GM19025 (cell line): ENCODE measurements at regions not wholly inside any gene's neighbourhood (a gene's known extent, or its start where the extent isn't known, plus 50 kb on each side); places are given as distances from the start of the nearest gene placed in this dataset.

Experiments used
- ATAC-seq: cut with Tn5 transposase; IDR thresholded peaks from one replicate; pipeline ENCODE4 v1.9.1; 2021; ENCODE audit warnings: mild to moderate bottlenecking, low read depth, moderate library complexity; ENCODE audit not compliant: unreplicated experiment

- no peak for ATAC-seq
These were observed 65.0 kb downstream of the NOL4 start for GRCh38 chr18:34159691-34160185.

- no peak for ATAC-seq
These were observed 65.6 kb downstream of the NOL4 start for GRCh38 chr18:34158881-34159690.

GRCh38 chr18:34153711-34154110, 71.0 kb downstream of the NOL4 start:
- ATAC-seq: no peak

GRCh38 chr18:34131006-34131405, 93.7 kb downstream of the NOL4 start:
- ATAC-seq: no peak

- ATAC-seq: no peak
These were observed 96.3 kb downstream of the NOL4 start for GRCh38 chr18:34128436-34128835.

GRCh38 chr18:34126121-34126520, 98.6 kb downstream of the NOL4 start:
- ATAC-seq: no peak

- peak; percentile 87 for ATAC-seq
These were observed 101.9 kb downstream of the NOL4 start for GRCh38 chr18:34122724-34123334.

- no peak for ATAC-seq
These were observed 103.5 kb downstream of the NOL4 start for GRCh38 chr18:34121200-34121721.

GRCh38 chr18:34120294-34120693, 104.4 kb downstream of the NOL4 start:
- ATAC-seq: no peak

GRCh38 chr18:34117319-34117718, 107.4 kb downstream of the NOL4 start:
- no peak for ATAC-seq

GRCh38 chr18:34115409-34116081, 109.2 kb downstream of the NOL4 start:
- no peak for ATAC-seq

GRCh38 chr18:34114996-34115395, 109.7 kb downstream of the NOL4 start:
- ATAC-seq: no peak

- ATAC-seq: no peak
These were observed 116.5 kb downstream of the NOL4 start for GRCh38 chr18:34108206-34108605.

GRCh38 chr18:34098109-34098508, 126.6 kb downstream of the NOL4 start:
- ATAC-seq: no peak

- ATAC-seq: no peak
These were observed 127.4 kb downstream of the NOL4 start for GRCh38 chr18:34097312-34097711.

- no peak for ATAC-seq
These were observed 130.6 kb downstream of the NOL4 start for GRCh38 chr18:34094148-34094547.

- no peak for ATAC-seq
These were observed 131.9 kb downstream of the NOL4 start for GRCh38 chr18:34092796-34093195.

- ATAC-seq: no peak
These were observed 138.3 kb downstream of the NOL4 start for GRCh38 chr18:34086370-34086769.

- ATAC-seq: no peak
These were observed 139.5 kb downstream of the NOL4 start for GRCh38 chr18:34085140-34085739.

GRCh38 chr18:34084635-34085034, 140.1 kb downstream of the NOL4 start:
- no peak for ATAC-seq
